ENCODE measurements at regions not wholly inside any gene's neighbourhood (a gene's known extent, or its start where the extent isn't known, plus 50 kb on each side); places are given as distances from the start of the nearest gene placed in this dataset.
"Not testable (repeated sequence)": the region's sequence is repeated elsewhere in the genome, so short reads cannot be mapped to it uniquely, and the experiment has no call there.

DNA sequence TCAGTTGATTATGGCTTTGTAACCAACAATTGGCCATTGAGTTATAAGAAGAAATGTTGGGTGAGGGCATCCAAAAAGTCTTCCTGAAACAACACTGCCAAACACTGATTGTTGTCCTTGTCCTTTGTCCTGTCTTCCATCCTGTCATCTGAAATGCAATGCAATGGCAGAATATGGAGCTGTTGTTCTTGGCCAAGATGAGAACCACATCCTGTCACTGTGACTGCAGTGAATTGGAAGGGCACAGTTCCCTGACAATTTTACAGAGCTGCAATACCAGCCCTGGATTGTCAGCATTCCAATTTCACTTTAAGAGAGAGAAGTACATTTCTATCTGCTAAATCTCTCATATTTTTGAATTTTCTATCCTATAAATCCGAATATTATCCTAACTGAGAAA lies 613.3 kb downstream of the FLRT2 start:
- no peak overlapping the region for H3K27ac Mint-ChIP-seq

DNA sequence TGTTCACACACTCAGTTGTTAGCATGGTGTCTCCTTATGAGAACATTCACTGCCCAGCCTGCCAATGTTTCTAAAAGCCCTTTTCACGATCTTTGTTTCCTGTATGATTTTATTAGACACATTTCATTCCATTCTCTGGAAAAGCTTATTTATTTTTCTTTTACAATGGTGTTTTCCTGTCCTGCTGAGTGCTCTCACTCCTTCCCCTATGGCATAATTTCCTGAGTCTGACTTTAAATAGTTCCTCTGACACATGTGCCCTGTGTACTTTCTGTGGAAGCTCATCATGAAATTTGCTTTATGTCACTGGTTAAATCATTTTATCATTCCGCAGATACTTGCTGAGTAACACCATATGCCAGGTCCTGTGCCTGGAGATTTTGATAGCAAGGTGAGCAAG lies 612.0 kb downstream of the FLRT2 start:
- TF ChIP-seq, protein P1, sequence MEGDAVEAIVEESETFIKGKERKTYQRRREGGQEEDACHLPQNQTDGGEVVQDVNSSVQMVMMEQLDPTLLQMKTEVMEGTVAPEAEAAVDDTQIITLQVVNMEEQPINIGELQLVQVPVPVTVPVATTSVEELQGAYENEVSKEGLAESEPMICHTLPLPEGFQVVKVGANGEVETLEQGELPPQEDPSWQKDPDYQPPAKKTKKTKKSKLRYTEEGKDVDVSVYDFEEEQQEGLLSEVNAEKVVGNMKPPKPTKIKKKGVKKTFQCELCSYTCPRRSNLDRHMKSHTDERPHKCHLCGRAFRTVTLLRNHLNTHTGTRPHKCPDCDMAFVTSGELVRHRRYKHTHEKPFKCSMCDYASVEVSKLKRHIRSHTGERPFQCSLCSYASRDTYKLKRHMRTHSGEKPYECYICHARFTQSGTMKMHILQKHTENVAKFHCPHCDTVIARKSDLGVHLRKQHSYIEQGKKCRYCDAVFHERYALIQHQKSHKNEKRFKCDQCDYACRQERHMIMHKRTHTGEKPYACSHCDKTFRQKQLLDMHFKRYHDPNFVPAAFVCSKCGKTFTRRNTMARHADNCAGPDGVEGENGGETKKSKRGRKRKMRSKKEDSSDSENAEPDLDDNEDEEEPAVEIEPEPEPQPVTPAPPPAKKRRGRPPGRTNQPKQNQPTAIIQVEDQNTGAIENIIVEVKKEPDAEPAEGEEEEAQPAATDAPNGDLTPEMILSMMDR (IDR thresholded peaks at IDR 0.05; ENCODE audit: unreplicated experiment) = no peak
- no peaks in the 10 kb centered on the region for H3K9me3 Mint-ChIP-seq (ENCODE audit: low read depth)
- no peak for DNase-seq (ENCODE audit: low spot score, unreplicated experiment)
- H3K36me3 Mint-ChIP-seq (ENCODE audit: insufficient read depth) = no peaks in the 10 kb centered on the region
- H3K4me3 Mint-ChIP-seq (ENCODE audit: low read depth) = no peak overlapping the region
- no peak overlapping the region for H3K27ac Mint-ChIP-seq
- no peaks in the 10 kb centered on the region for H3K4me1 Mint-ChIP-seq (ENCODE audit: low read depth)
- no peaks in the 10 kb centered on the region for H3K27me3 Mint-ChIP-seq

More for the DNA sequence above, 613.3 kb downstream of the FLRT2 start:
- no peak for DNase-seq (ENCODE audit: low spot score, unreplicated experiment)
- Mint-ChIP-seq H3K36me3 (ENCODE audit: insufficient read depth) (no peaks in the 10 kb centered on the region), H3K4me3 (ENCODE audit: low read depth) (no peak overlapping the region), H3K27me3 (no peaks in the 10 kb centered on the region), H3K9me3 (ENCODE audit: low read depth) (no peaks in the 10 kb centered on the region), H3K4me1 (ENCODE audit: low read depth) (no peaks in the 10 kb centered on the region)
- TF ChIP-seq, protein P1 (IDR thresholded peaks at IDR 0.05; ENCODE audit: unreplicated experiment) = no peak

DNA sequence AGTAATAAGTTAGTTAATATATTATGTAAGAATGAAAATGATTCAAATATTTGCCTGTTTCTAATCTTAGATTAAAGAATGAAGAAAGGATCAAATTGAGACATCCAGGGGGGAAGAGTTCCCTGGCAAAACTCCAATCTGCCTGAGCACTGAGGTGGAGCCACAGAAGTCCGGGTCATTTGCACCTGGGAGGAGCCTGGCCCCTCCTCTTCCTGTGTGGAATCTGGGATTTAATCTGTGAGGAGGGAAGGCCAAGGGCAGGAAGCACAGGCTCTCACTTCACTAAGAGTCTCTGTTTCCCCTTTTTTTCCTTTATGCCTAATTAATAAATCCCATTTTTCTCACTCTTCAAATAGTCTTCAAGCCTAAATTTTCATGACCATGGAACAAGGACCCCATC lies 599.5 kb downstream of the FLRT2 start:
- Mint-ChIP-seq H3K4me3 (ENCODE audit: low read depth) (no peak overlapping the region), H3K4me1 (ENCODE audit: low read depth) (no peaks in the 10 kb centered on the region), H3K27ac (no peak overlapping the region), H3K36me3 (ENCODE audit: insufficient read depth) (no peaks in the 10 kb centered on the region), H3K9me3 (ENCODE audit: low read depth) (no peaks in the 10 kb centered on the region), H3K27me3 (no peaks in the 10 kb centered on the region)
- DNase-seq (ENCODE audit: low spot score, unreplicated experiment) = no peak
- TF ChIP-seq, protein P1 (IDR thresholded peaks at IDR 0.05; ENCODE audit: unreplicated experiment) = no peak

DNA sequence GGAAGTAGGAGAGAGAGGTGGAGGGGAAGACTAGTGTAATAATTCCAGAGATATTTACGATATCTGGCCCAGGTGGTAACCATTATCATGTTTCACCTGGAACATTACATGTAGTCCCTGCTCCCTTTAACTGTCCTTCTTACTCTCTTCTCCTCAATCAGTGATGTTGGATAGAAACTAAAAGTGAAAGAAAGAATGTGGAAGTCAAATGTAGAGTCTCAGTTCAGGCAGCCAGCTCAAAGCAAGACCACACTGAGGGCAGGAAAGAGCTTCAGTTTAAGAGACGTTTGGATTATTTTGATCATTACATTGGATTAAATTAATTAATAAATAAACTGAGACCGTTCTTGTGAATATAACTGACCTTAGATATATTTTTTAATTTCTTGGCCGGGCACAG lies 594.4 kb downstream of the FLRT2 start:
- Mint-ChIP-seq H3K36me3 (ENCODE audit: insufficient read depth) (no peaks in the 10 kb centered on the region), H3K9me3 (ENCODE audit: low read depth) (peaks cover 2% of the 10 kb centered on the region), H3K4me1 (ENCODE audit: low read depth) (no peaks in the 10 kb centered on the region), H3K27ac (no peak overlapping the region), H3K27me3 (no peaks in the 10 kb centered on the region), H3K4me3 (ENCODE audit: low read depth) (no peak overlapping the region)
- TF ChIP-seq, protein P1 (IDR thresholded peaks at IDR 0.05; ENCODE audit: unreplicated experiment) = no peak
- DNase-seq (ENCODE audit: low spot score, unreplicated experiment) = no peak

DNA sequence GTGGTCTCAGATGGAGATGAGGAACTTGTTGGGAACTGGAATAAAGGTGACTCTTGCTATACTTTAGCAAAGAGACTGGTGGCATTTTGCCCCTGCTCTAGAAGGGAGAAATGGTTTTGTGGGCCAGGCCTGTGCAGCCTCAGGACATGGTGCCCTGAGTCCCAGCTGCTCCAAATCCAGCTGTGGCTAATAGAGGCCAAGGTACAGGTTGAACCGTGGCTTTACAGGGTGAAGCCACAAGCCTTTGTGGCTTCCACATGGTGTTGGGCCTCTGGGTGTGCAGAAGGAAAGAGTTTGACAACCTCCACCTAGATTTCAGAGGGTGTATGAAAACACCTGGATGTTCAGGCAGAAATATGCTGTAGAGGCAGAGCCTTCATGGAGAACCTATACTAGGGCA lies 586.0 kb downstream of the FLRT2 start:
- H3K27me3 Mint-ChIP-seq = no peaks in the 10 kb centered on the region
- H3K36me3 Mint-ChIP-seq (ENCODE audit: insufficient read depth) = no peaks in the 10 kb centered on the region
- peaks cover 5% of the 10 kb centered on the region for H3K9me3 Mint-ChIP-seq (ENCODE audit: low read depth)
- H3K4me3 Mint-ChIP-seq (ENCODE audit: low read depth) = no peak overlapping the region
- H3K4me1 Mint-ChIP-seq (ENCODE audit: low read depth) = no peaks in the 10 kb centered on the region
- DNase-seq (ENCODE audit: low spot score, unreplicated experiment) = no peak
- TF ChIP-seq, protein P1 (IDR thresholded peaks at IDR 0.05; ENCODE audit: unreplicated experiment) = no peak
- H3K27ac Mint-ChIP-seq = no peak overlapping the region

DNA sequence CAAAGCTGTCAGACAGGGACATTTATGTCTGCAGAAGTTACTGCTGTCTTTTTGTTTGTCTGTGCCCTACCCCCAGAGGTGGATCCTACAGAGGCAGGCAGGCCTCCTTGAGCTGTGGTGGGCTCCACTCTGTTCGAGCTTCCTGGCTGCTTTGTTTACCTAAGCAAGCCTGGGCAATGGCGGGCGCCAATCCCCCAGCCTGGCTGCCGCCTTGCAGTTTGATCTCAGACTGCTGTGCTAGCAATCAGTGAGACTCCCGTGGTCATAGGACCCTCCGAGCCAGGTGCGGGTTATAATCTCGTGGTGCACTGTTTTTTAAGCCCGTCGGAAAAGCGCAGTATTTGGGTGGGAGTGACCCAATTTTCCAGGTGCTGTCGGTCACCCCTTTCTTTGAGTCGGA lies 580.9 kb downstream of the FLRT2 start:
- not testable (repeated sequence) for DNase-seq (ENCODE audit: low spot score, unreplicated experiment); H3K9me3 Mint-ChIP-seq (ENCODE audit: low read depth); H3K4me3 Mint-ChIP-seq (ENCODE audit: low read depth); H3K4me1 Mint-ChIP-seq (ENCODE audit: low read depth); H3K27ac Mint-ChIP-seq; H3K27me3 Mint-ChIP-seq; H3K36me3 Mint-ChIP-seq (ENCODE audit: insufficient read depth)
